ENCODE measurements at regions not wholly inside any gene's neighbourhood (a gene's known extent, or its start where the extent isn't known, plus 50 kb on each side); places are given as distances from the start of the nearest gene placed in this dataset.

DNA sequence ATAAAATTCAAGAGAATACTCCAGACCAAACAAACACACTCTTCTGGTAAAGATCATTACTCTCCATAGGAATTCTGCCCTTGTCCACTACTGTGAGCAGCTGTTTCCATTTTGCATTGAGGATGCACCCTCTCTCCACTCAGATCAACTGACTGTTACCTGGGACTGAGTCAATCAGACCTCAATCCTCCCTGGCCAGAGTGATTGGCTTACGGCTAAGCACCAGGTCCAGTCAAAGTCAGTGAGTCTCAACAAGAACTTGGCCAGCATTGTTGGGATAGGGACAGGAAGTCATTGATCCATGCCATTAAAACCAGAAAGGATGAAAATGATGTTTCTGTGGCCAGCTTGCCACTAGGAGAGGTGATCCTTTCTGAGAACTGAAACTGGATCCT is 79.7 kb downstream of the WNT5A start:
- TF ChIP-seq, protein P1, sequence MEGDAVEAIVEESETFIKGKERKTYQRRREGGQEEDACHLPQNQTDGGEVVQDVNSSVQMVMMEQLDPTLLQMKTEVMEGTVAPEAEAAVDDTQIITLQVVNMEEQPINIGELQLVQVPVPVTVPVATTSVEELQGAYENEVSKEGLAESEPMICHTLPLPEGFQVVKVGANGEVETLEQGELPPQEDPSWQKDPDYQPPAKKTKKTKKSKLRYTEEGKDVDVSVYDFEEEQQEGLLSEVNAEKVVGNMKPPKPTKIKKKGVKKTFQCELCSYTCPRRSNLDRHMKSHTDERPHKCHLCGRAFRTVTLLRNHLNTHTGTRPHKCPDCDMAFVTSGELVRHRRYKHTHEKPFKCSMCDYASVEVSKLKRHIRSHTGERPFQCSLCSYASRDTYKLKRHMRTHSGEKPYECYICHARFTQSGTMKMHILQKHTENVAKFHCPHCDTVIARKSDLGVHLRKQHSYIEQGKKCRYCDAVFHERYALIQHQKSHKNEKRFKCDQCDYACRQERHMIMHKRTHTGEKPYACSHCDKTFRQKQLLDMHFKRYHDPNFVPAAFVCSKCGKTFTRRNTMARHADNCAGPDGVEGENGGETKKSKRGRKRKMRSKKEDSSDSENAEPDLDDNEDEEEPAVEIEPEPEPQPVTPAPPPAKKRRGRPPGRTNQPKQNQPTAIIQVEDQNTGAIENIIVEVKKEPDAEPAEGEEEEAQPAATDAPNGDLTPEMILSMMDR (IDR thresholded peaks at IDR 0.05) = no peak
- Mint-ChIP-seq H3K9me3 (peaks cover 0 to 2% of the 10 kb centered on the region in 2 donors), H3K4me3 (no peak overlapping the region), H3K36me3 (no peaks in the 10 kb centered on the region), H3K4me1 (no peaks in the 10 kb centered on the region), H3K27me3 (ENCODE audit: low read depth in 2 of 2) (no peaks in the 10 kb centered on the region), H3K27ac (no peak overlapping the region)
- H3K9me3 ChIP-seq (ENCODE audit: control insufficient read depth, insufficient read depth, low read length) = no peaks in the 10 kb centered on the region
- intact Hi-C loops (cut with micrococcal nuclease) = no loop called here
- no peaks in the 10 kb centered on the region for H3K27me3 ChIP-seq (ENCODE audit: control insufficient read depth, insufficient read depth, low read length)
- H3K4me1 ChIP-seq (ENCODE audit: control insufficient read depth, insufficient read depth, low read length) = no peaks in the 10 kb centered on the region
- no peak overlapping the region for H3K4me3 ChIP-seq (ENCODE audit: low read length)
- WGBS (ENCODE audit: insufficient coverage) = 96% methylated on average over 1 of the region's 1 CpG
- H3K27ac ChIP-seq (ENCODE audit: low read length) = no peak overlapping the region
- DNase-seq (no peak), ATAC-seq (no peak)
- H3K36me3 ChIP-seq (ENCODE audit: control insufficient read depth, insufficient read depth, low read length) = no peaks in the 10 kb centered on the region

DNA sequence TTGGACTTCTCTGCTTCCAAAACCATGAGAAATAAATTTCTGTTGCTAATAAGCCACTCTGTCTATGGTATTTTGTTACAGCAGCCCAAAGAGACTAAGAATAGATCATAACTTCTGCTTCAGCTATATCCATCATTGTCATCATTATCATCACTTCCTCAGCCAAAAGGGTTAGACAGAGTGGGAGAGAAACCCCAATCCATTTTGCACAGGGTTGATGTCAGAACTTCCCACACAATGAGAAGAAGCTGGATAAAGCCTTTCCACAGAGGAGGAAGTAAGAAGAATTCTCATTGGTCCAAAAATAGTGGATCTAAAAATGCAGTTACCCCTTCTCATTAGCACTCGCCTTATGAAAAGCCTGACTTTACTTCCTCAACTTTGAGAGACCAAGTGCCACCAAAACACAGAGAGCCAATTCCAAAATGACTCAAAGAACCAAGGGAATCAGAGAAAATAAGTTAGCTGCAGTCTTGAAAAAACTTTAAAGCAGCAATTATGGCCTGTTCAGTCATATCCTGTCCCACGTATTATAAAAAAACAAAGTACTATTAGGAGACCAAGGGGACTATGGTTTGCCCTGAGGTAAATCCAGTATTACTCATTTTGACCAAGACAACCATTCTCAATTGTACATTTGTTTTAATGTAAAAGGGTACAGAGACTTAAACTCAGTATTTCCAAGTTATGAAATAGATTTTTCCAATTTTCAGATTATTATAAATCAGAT is 80.2 kb downstream of the WNT5A start:
- Histone ChIP-seq H3K9me3 (ENCODE audit: control insufficient read depth, insufficient read depth, low read length) (no peaks in the 10 kb centered on the region), H3K27me3 (ENCODE audit: control insufficient read depth, insufficient read depth, low read length) (no peaks in the 10 kb centered on the region), H3K36me3 (ENCODE audit: control insufficient read depth, insufficient read depth, low read length) (no peaks in the 10 kb centered on the region), H3K4me1 (ENCODE audit: control insufficient read depth, insufficient read depth, low read length) (no peaks in the 10 kb centered on the region), H3K27ac (ENCODE audit: low read length) (no peak overlapping the region), H3K4me3 (ENCODE audit: low read length) (no peak overlapping the region)
- H3K4me1 Mint-ChIP-seq = no peaks in the 10 kb centered on the region
- H3K4me3 Mint-ChIP-seq = no peak overlapping the region
- ATAC-seq = no peak
- no peaks in the 10 kb centered on the region for H3K27me3 Mint-ChIP-seq (ENCODE audit: low read depth in 2 of 2)
- WGBS (ENCODE audit: insufficient coverage) = 46% methylated on average over 1 of the region's 2 CpGs
- intact Hi-C loops (cut with micrococcal nuclease) = no loop called here
- peaks cover 0 to 2% of the 10 kb centered on the region in 2 donors for H3K9me3 Mint-ChIP-seq
- H3K27ac Mint-ChIP-seq = no peak overlapping the region
- TF ChIP-seq, protein P1 (IDR thresholded peaks at IDR 0.05) = no peak
- DNase-seq = no peak
- no peaks in the 10 kb centered on the region for H3K36me3 Mint-ChIP-seq

DNA sequence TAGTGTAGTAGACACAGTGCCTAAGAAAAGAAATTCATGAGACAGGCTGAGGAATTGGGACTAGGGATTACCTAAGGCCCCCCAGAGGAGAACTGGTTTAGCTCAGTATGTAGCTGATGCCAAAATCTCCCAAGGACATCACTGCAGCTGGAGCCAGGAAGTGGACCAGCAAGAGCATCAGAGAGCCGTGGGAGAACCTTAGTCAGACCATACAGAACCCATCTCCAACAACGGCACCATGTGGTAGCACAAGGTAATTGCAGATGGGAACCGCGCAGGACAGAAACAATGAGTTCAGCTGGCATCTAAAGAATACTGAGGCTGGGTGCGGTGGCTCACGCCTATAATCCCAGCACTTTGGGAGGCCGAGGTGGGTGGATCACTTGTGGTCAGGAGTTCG is 81.7 kb downstream of the WNT5A start:
- WGBS (ENCODE audit: insufficient coverage) = 43% methylated on average over 8 of the region's 8 CpGs
- H3K36me3 Mint-ChIP-seq = no peaks in the 10 kb centered on the region
- no peaks in the 10 kb centered on the region for H3K27me3 ChIP-seq (ENCODE audit: control insufficient read depth, insufficient read depth, low read length)
- H3K9me3 ChIP-seq (ENCODE audit: control insufficient read depth, insufficient read depth, low read length) = no peaks in the 10 kb centered on the region
- no peak for DNase-seq
- no peak overlapping the region for H3K4me3 ChIP-seq (ENCODE audit: low read length)
- no peak overlapping the region for H3K27ac ChIP-seq (ENCODE audit: low read length)
- H3K27me3 Mint-ChIP-seq (ENCODE audit: low read depth in 2 of 2) = no peaks in the 10 kb centered on the region
- no peaks in the 10 kb centered on the region for H3K36me3 ChIP-seq (ENCODE audit: control insufficient read depth, insufficient read depth, low read length)
- H3K4me3 Mint-ChIP-seq = no peak overlapping the region
- ATAC-seq = no peak
- TF ChIP-seq, protein P1 (IDR thresholded peaks at IDR 0.05) = no peak
- H3K27ac Mint-ChIP-seq = no peak overlapping the region
- intact Hi-C loops (cut with micrococcal nuclease) = no loop called here
- no peaks in the 10 kb centered on the region for H3K4me1 ChIP-seq (ENCODE audit: control insufficient read depth, insufficient read depth, low read length)
- H3K9me3 Mint-ChIP-seq = peaks cover 0 to 2% of the 10 kb centered on the region in 2 donors
- H3K4me1 Mint-ChIP-seq = no peaks in the 10 kb centered on the region

All from natural killer cell (primary cell).